ENCODE measurements at regions not wholly inside any gene's neighbourhood (a gene's known extent, or its start where the extent isn't known, plus 50 kb on each side); places are given as distances from the start of the nearest gene placed in this dataset.

DNA sequence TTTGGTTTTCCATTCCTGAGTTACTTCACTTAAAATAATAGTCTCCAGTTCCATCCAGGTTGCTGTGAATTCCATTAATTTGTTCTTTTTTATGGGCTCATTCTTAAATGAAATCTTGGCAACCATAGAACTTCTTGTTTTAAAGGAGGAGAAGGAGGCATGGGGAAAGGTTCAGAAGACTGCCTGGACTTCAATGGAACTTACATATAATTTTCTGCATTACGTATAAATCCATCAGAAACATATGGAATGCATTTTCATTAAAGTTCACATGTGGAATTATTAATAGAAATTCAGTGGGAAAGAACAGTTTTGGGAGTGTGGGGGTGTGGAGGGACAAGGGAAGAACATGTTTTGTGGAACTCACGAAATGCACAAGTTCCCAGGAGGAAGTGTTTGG lies 176.6 kb upstream of the PRKCQ start:
- Histone ChIP-seq H3K4me3 (no peak overlapping the region), H3K27ac (no peak overlapping the region), H3K27me3 (no peaks in the 10 kb centered on the region), H3K36me3 (no peaks in the 10 kb centered on the region), H3K4me1 (peaks cover 0 to 5% (median 0%) of the 10 kb centered on the region in 4 donors), H3K9me3 (peaks cover 0 to 27% (median 3%) of the 10 kb centered on the region in 4 donors)
- no peak for TF ChIP-seq EP300 (IDR thresholded peaks at IDR 0.05)
- TF ChIP-seq, protein P1, sequence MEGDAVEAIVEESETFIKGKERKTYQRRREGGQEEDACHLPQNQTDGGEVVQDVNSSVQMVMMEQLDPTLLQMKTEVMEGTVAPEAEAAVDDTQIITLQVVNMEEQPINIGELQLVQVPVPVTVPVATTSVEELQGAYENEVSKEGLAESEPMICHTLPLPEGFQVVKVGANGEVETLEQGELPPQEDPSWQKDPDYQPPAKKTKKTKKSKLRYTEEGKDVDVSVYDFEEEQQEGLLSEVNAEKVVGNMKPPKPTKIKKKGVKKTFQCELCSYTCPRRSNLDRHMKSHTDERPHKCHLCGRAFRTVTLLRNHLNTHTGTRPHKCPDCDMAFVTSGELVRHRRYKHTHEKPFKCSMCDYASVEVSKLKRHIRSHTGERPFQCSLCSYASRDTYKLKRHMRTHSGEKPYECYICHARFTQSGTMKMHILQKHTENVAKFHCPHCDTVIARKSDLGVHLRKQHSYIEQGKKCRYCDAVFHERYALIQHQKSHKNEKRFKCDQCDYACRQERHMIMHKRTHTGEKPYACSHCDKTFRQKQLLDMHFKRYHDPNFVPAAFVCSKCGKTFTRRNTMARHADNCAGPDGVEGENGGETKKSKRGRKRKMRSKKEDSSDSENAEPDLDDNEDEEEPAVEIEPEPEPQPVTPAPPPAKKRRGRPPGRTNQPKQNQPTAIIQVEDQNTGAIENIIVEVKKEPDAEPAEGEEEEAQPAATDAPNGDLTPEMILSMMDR (IDR thresholded peaks at IDR 0.05) = no peak
- no peak for TF ChIP-seq POLR2A (IDR thresholded peaks at IDR 0.05)
- DNase-seq (ENCODE audit: low spot score in 2 of 2) = no peak
- 44 to 61% methylated on average over 2 of the region's 2 CpGs for WGBS, 2 donors

DNA sequence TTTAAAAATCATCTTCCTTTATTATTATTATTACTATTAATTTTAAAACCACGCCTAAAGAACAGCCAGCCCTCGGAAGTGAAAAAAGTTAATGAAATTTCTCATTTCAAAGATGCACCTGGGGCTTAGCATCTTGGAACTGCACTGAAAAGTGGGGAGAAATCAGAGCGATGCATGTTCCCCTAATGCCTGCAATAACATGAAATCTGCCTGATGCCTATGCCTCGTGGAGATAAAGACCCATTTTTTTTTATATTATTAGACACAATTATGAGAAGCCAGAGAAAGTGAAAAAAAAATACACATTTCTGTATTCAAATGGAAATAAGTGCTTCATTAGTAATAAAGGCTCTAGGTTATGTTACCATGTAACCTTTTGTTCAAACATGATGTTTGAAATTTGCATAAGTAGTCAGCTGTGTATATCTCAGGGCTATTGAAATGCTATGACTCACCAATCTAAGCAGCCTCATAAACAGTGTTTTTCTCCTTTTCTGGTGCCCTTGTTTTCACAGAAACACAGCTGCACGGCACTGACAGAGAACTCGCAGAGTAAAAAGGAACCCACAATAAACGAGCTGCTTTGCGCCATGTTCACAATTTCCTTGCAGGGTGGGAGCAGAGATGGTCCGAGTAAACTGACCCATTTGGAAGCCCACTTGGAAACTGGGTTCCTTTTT lies 175.8 kb upstream of the PRKCQ start:
- no peak overlapping the region for H3K4me3 ChIP-seq
- H3K4me1 ChIP-seq = peaks cover 0 to 5% (median 0%) of the 10 kb centered on the region in 4 donors
- peak overlapping the region in 1 of 4 donors; percentile 12 for H3K27ac ChIP-seq
- no peak for DNase-seq (ENCODE audit: low spot score in 2 of 2)
- H3K9me3 ChIP-seq = peaks cover 0 to 19% (median under 1%) of the 10 kb centered on the region in 4 donors
- H3K27me3 ChIP-seq = no peaks in the 10 kb centered on the region
- TF ChIP-seq EP300 (IDR thresholded peaks at IDR 0.05) (no peak), POLR2A (IDR thresholded peaks at IDR 0.05) (no peak)
- TF ChIP-seq, protein P1 (IDR thresholded peaks at IDR 0.05) = no peak
- WGBS, 2 donors = 36 to 37% methylated on average over 9 of the region's 9 CpGs
- H3K36me3 ChIP-seq = no peaks in the 10 kb centered on the region

DNA sequence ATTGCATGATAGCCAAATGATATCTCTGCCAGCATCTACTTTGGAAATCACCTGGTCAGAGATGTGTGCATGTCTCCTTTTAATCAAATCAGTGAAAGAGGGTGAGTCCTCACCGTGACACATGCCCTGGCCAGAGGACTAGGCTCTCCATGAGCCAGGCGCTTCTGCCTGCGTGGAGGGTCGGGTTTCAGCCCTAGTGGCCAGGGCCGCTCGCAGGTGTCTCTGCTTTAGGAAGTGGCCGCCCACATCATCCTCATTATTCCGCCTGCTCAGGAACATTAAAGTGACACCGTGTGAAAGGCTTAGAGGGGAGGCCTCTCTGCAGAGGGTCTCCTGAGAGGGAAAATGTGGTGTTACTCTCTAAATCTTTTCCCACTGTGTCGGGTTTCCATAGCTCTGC lies 173.6 kb upstream of the PRKCQ start:
- Histone ChIP-seq H3K4me3 (no peak overlapping the region), H3K36me3 (no peaks in the 10 kb centered on the region), H3K27me3 (no peaks in the 10 kb centered on the region), H3K4me1 (peaks cover 0 to 5% (median 0%) of the 10 kb centered on the region in 4 donors), H3K9me3 (peaks cover 0 to 6% (median 0%) of the 10 kb centered on the region in 4 donors), H3K27ac (no peak overlapping the region)
- no peak for TF ChIP-seq EP300 (IDR thresholded peaks at IDR 0.05)
- TF ChIP-seq POLR2A (IDR thresholded peaks at IDR 0.05) = no peak
- TF ChIP-seq, protein P1 (IDR thresholded peaks at IDR 0.05) = no peak
- 80% methylated on average over 10 of the region's 10 CpGs for WGBS, 2 donors
- DNase-seq (ENCODE audit: low spot score in 2 of 2) = no peak

DNA sequence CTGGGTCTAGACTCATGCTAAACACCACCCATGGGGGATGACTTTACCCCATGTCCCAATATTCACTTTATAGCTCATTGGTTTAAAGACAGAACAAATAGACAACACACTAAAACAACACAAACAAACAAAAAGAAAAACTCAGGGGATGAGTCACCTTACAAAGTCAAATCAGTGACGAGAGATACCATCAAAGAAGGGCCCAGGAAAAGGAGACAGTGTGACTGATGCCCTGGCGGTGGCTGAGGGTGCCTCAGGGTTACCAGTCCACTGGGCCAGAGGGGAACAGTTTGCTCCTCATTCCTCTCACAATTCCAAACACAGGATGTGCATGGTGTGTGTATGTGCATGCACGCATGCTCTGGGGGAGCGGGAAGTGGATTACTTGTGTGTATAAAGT lies 171.3 kb upstream of the PRKCQ start:
- WGBS, 2 donors = 84 to 88% methylated on average over 4 of the region's 4 CpGs
- no peaks in the 10 kb centered on the region for H3K9me3 ChIP-seq
- H3K36me3 ChIP-seq = no peaks in the 10 kb centered on the region
- TF ChIP-seq, protein P1 (IDR thresholded peaks at IDR 0.05) = no peak
- TF ChIP-seq EP300 (IDR thresholded peaks at IDR 0.05) (no peak), POLR2A (IDR thresholded peaks at IDR 0.05) (no peak)
- DNase-seq (ENCODE audit: low spot score in 2 of 2) = no peak
- H3K4me1 ChIP-seq = peaks cover 0 to 5% (median 0%) of the 10 kb centered on the region in 4 donors
- no peak overlapping the region for H3K27ac ChIP-seq
- H3K27me3 ChIP-seq = no peaks in the 10 kb centered on the region
- H3K4me3 ChIP-seq = no peak overlapping the region

DNA sequence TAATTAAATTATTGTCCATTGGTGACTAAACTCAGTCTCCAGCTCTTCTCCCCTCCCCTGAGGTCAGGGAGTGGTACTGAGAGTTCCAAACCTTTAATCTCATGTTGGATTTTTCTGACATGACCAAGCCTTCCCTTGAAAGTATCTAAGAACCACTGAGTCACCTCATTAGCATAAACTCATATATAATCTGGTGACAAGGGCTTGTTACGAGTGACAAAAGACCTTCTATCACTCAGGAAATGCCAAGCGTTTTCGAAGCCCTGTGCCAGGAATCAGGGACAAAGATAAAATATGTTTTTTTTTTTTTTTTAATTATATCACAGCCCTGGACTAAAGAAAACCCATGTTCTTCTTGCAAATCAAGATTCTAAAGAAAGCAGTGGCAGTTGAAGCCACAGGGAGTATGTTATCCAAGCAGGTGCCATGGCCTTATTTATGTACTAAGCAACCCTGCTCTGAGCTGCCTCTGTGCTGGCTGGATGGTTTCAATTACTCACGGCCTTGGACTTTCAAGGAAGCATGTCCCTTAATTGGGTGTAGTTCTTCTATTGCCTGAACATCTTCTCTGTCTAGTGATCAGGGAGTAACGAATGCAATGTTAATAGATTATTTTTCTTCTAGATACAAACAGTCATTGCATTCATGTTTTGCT lies 169.0 kb upstream of the PRKCQ start:
- TF ChIP-seq POLR2A (IDR thresholded peaks at IDR 0.05) = no peak
- no peak for TF ChIP-seq EP300 (IDR thresholded peaks at IDR 0.05)
- TF ChIP-seq, protein P1 (IDR thresholded peaks at IDR 0.05) = no peak
- H3K4me1 ChIP-seq = no peaks in the 10 kb centered on the region
- DNase-seq (ENCODE audit: low spot score in 2 of 2) = no peak

More for the DNA sequence above, 169.0 kb upstream of the PRKCQ start:
- WGBS, 2 donors = 39 to 40% methylated on average over 5 of the region's 5 CpGs
- no peak overlapping the region for H3K27ac ChIP-seq
- no peaks in the 10 kb centered on the region for H3K27me3 ChIP-seq
- H3K4me3 ChIP-seq = no peak overlapping the region
- H3K36me3 ChIP-seq = no peaks in the 10 kb centered on the region
- H3K9me3 ChIP-seq = no peaks in the 10 kb centered on the region
